Loucy (cell line): ENCODE measurements at regions not wholly inside any gene's neighbourhood (a gene's known extent, or its start where the extent isn't known, plus 50 kb on each side); places are given as distances from the start of the nearest gene placed in this dataset.

Source experiments
- H2AFZ ChIP-seq: fragments of 200-600 bp; sonication (generic); 2 replicates; pipeline ENCODE4 v1.6.0; 2016; ENCODE audit warnings: antibody characterized with exemption, mild to moderate bottlenecking, low read length, moderate library complexity
- H3F3A ChIP-seq: fragments of 200-600 bp; 2 replicates; pipeline ENCODE4 v1.6.0; 2016; ENCODE audit warnings: antibody characterized with exemption, low read depth, mild to moderate bottlenecking
- H3K27me3 ChIP-seq: fragments of 200-600 bp; sonication (generic); 2 replicates; pipeline ENCODE4 v1.6.1; 2014; ENCODE audit warnings: low read length, mild to moderate bottlenecking; ENCODE audit not compliant: insufficient read depth, poor library complexity, severe bottlenecking
- H3K36me3 ChIP-seq: fragments of 200-600 bp; sonication (generic); 2 replicates; pipeline ENCODE4 v1.6.1; 2016; ENCODE audit warnings: low read length; ENCODE audit not compliant: insufficient read depth
- H3K4me1 ChIP-seq: fragments of 200-600 bp; sonication (generic); 2 replicates; pipeline ENCODE4 v1.5.1; 2014; ENCODE audit warnings: low read length, mild to moderate bottlenecking; ENCODE audit not compliant: insufficient read depth, poor library complexity, severe bottlenecking
- H3K4me2 ChIP-seq: fragments of 200-600 bp; sonication (generic); 2 replicates; pipeline ENCODE4 v1.6.0; 2014; ENCODE audit warnings: antibody characterized with exemption, low read length, low read depth, mild to moderate bottlenecking; ENCODE audit not compliant: poor library complexity, severe bottlenecking
- H3K4me3 ChIP-seq: fragments of 200-600 bp; sonication (generic); 2 replicates; pipeline ENCODE4 v1.5.1; 2014; ENCODE audit warnings: low read length, mild to moderate bottlenecking, mixed read lengths; ENCODE audit not compliant: poor library complexity, severe bottlenecking
- H3K79me2 ChIP-seq: fragments of 200-600 bp; sonication (generic); 2 replicates; pipeline ENCODE4 v1.6.1; 2014; ENCODE audit warnings: low read length; ENCODE audit not compliant: insufficient read depth
- H3K9ac ChIP-seq: fragments of 200-600 bp; sonication (generic); 2 replicates; pipeline ENCODE4 v1.6.0; 2014; ENCODE audit warnings: mild to moderate bottlenecking, low read depth, low read length, moderate library complexity; ENCODE audit not compliant: poor library complexity, severe bottlenecking
- H3K9me2 ChIP-seq: fragments of 200-600 bp; sonication (generic); replicated peaks from 2 replicates; pipeline ENCODE4 v1.6.1; 2016; ENCODE audit warnings: low read depth, low read length, mixed read lengths
- H3K9me3 ChIP-seq: fragments of 200-600 bp; sonication (generic); 2 replicates; pipeline ENCODE4 v1.6.1; 2014; ENCODE audit warnings: mild to moderate bottlenecking, antibody characterized with exemption, low read length, low read depth; ENCODE audit not compliant: insufficient read depth
- H4K20me1 ChIP-seq: fragments of 200-600 bp; sonication (generic); 2 replicates; pipeline ENCODE4 v1.6.0; 2014; ENCODE audit warnings: antibody characterized with exemption, low read length, mild to moderate bottlenecking; ENCODE audit not compliant: insufficient read depth, poor library complexity, severe bottlenecking
- EZH2phosphoT487 ChIP-seq: fragments of 200-600 bp; IDR thresholded peaks from 2 replicates; pipeline ENCODE4 v1.6.1; 2018; ENCODE audit warnings: antibody characterized with exemption, mild to moderate bottlenecking, moderate library complexity, borderline replicate concordance
- TF ChIP-seq, protein P1 (sequence below): fragments of 200-600 bp; sonication (generic); conservative IDR thresholded peaks from 2 replicates; pipeline ENCODE4 v1.5.1; 2014; ENCODE audit warnings: mild to moderate bottlenecking, antibody characterized with exemption, low read length

DNA sequence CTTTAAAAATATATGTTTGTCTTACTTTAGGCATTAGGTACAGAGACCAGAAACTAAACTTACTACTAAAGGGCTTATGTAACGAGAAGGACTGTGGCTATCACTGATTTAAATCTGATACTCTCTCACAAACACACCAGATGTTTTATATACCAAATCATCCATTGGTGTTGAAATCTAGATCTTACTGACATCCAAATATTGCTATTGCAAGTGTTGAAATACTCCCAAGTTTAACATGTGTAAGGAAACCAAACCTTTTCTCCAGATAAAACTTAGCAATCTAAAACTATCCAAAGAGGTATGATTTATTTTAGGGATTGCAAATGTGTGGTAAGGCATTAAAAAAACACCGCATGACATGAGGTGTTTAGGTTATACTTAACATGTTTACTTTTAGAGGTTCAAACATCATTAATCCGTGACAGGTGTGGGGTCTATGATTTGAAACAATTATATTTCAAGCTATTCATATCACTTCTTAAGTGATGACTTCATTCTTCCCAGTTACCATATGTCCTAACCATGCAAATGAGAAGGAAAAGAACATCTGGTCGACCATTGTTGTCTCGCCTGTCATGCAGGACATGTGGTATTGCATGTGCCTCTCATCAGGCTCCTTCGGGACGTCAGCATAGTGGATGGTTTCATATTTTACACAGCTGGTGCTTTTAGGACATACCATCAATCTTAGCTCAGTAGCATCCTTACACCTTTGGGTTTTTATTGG lies 168.3 kb upstream of the SPACA1 start:
- H2AFZ ChIP-seq: no peak overlapping the region
- H3K4me2 ChIP-seq: no peak overlapping the region
- H3K9ac ChIP-seq: no peak overlapping the region
- H3K27me3 ChIP-seq: no peaks in the 10 kb centered on the region
- no peak overlapping the region for H3K4me3 ChIP-seq
- H4K20me1 ChIP-seq: no peaks in the 10 kb centered on the region
- no peaks in the 10 kb centered on the region for H3K79me2 ChIP-seq
- no peaks in the 10 kb centered on the region for H3K4me1 ChIP-seq
- H3K9me2 ChIP-seq: no peaks in the 10 kb centered on the region
- no peaks in the 10 kb centered on the region for H3K9me3 ChIP-seq
- H3F3A ChIP-seq: no peaks in the 10 kb centered on the region
- no peak for TF ChIP-seq EZH2phosphoT487
- TF ChIP-seq, protein P1, sequence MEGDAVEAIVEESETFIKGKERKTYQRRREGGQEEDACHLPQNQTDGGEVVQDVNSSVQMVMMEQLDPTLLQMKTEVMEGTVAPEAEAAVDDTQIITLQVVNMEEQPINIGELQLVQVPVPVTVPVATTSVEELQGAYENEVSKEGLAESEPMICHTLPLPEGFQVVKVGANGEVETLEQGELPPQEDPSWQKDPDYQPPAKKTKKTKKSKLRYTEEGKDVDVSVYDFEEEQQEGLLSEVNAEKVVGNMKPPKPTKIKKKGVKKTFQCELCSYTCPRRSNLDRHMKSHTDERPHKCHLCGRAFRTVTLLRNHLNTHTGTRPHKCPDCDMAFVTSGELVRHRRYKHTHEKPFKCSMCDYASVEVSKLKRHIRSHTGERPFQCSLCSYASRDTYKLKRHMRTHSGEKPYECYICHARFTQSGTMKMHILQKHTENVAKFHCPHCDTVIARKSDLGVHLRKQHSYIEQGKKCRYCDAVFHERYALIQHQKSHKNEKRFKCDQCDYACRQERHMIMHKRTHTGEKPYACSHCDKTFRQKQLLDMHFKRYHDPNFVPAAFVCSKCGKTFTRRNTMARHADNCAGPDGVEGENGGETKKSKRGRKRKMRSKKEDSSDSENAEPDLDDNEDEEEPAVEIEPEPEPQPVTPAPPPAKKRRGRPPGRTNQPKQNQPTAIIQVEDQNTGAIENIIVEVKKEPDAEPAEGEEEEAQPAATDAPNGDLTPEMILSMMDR: no peak
- no peaks in the 10 kb centered on the region for H3K36me3 ChIP-seq

GRCh38 chr6:87875781-87876180 lies 171.9 kb upstream of the SPACA1 start:
- Histone ChIP-seq H3K9me3 (no peaks in the 10 kb centered on the region), H3K4me3 (no peak overlapping the region), H3K4me1 (no peaks in the 10 kb centered on the region), H3F3A (no peaks in the 10 kb centered on the region), H3K79me2 (no peaks in the 10 kb centered on the region), H2AFZ (no peak overlapping the region), H3K9ac (no peak overlapping the region), H3K27me3 (no peaks in the 10 kb centered on the region), H3K9me2 (no peaks in the 10 kb centered on the region), H3K36me3 (no peaks in the 10 kb centered on the region), H4K20me1 (no peaks in the 10 kb centered on the region), H3K4me2 (no peak overlapping the region)
- TF ChIP-seq, protein P1: no peak
- no peak for TF ChIP-seq EZH2phosphoT487

GRCh38 chr6:87873556-87873955 lies 171.5 kb upstream of the AKIRIN2 start:
- H3K79me2 ChIP-seq: no peaks in the 10 kb centered on the region
- no peak overlapping the region for H3K4me2 ChIP-seq
- H3F3A ChIP-seq: no peaks in the 10 kb centered on the region
- H3K9ac ChIP-seq: no peak overlapping the region
- no peaks in the 10 kb centered on the region for H3K27me3 ChIP-seq
- no peak overlapping the region for H2AFZ ChIP-seq
- no peaks in the 10 kb centered on the region for H3K9me3 ChIP-seq
- no peaks in the 10 kb centered on the region for H3K4me1 ChIP-seq
- no peak for TF ChIP-seq EZH2phosphoT487
- TF ChIP-seq, protein P1: no peak
- H3K9me2 ChIP-seq: no peaks in the 10 kb centered on the region
- no peaks in the 10 kb centered on the region for H4K20me1 ChIP-seq
- H3K4me3 ChIP-seq: no peak overlapping the region
- no peaks in the 10 kb centered on the region for H3K36me3 ChIP-seq
